ENCODE measurements at regions not wholly inside any gene's neighbourhood (a gene's known extent, or its start where the extent isn't known, plus 50 kb on each side); places are given as distances from the start of the nearest gene placed in this dataset.
"Not testable (repeated sequence)": the region's sequence is repeated elsewhere in the genome, so short reads cannot be mapped to it uniquely, and the experiment has no call there.

- DNase-seq, result no peak
Measured at GRCh38 chr10:62594093-62594520, 210.4 kb upstream of the ADO start.

GRCh38 chr10:62597226-62597625 is 207.3 kb upstream of the ADO start:
- no peak for DNase-seq

GRCh38 chr10:62599161-62599560 is 205.4 kb upstream of the ADO start:
- DNase-seq, result no peak

GRCh38 chr10:62606551-62606950 is 198.0 kb upstream of the ADO start:
- DNase-seq, result not testable (repeated sequence)

- not testable (repeated sequence) for DNase-seq
Measured at GRCh38 chr10:62608189-62608875, 196.2 kb upstream of the ADO start.

- DNase-seq, result no peak
Measured at GRCh38 chr10:62610649-62611229, 193.8 kb upstream of the ADO start.

- no peak for DNase-seq
Measured at GRCh38 chr10:62613424-62613823, 191.1 kb upstream of the ADO start.

- DNase-seq, result no peak
Measured at GRCh38 chr10:62613859-62614258, 190.7 kb upstream of the ADO start.

- DNase-seq, result no peak
Measured at GRCh38 chr10:62614389-62615157, 189.9 kb upstream of the ADO start.

- no peak for DNase-seq
Measured at GRCh38 chr10:62616885-62617590, 187.5 kb upstream of the ADO start.

GRCh38 chr10:62617652-62618051 is 186.9 kb upstream of the ADO start:
- no peak for DNase-seq

- DNase-seq, result no peak
Measured at GRCh38 chr10:62618054-62618453, 186.5 kb upstream of the ADO start.

GRCh38 chr10:62618576-62619412 is 185.7 kb upstream of the ADO start:
- no peak for DNase-seq

- no peak for DNase-seq
Measured at GRCh38 chr10:62619413-62619738, 185.1 kb upstream of the ADO start.

- DNase-seq, result no peak
Measured at GRCh38 chr10:62620491-62620890, 184.0 kb upstream of the ADO start.

- no peak for DNase-seq
Measured at GRCh38 chr10:62623223-62623622, 181.3 kb upstream of the ADO start.

- no peak for DNase-seq
Measured at GRCh38 chr10:62625484-62625883, 179.0 kb upstream of the ADO start.

GRCh38 chr10:62626079-62626478 is 178.4 kb upstream of the ADO start:
- DNase-seq, result no peak

GRCh38 chr10:62626817-62627216 is 177.7 kb upstream of the ADO start:
- no peak for DNase-seq

GRCh38 chr10:62627983-62628382 is 176.5 kb upstream of the ADO start:
- DNase-seq, result no peak

GRCh38 chr10:62631241-62631640 is 173.3 kb upstream of the ADO start:
- no peak for DNase-seq

- no peak for DNase-seq
Measured at GRCh38 chr10:62632071-62632809, 172.3 kb upstream of the ADO start.
